Suprapubic skin (tissue), 4 donors: ENCODE measurements at regions not wholly inside any gene's neighbourhood (a gene's known extent, or its start where the extent isn't known, plus 50 kb on each side); places are given as distances from the start of the nearest gene placed in this dataset.

ENCODE experiments used
- DNase-seq, 2 donors: peaks; one replicate each; pipeline ENCODE4 v3.0.0-alpha.2; 2019; ENCODE audit warnings: low spot score in 2 of 2
- H3K27ac ChIP-seq: fragments of 200-600 bp; sonication (generic); one replicate; pipeline ENCODE4 v1.5.1; 2019
- H3K27me3 ChIP-seq: fragments of 200-600 bp; sonication (generic); one replicate; pipeline ENCODE4 v1.5.1; 2019
- H3K36me3 ChIP-seq: fragments of 200-600 bp; sonication (generic); one replicate; pipeline ENCODE4 v1.5.1; 2019
- H3K4me1 ChIP-seq: fragments of 200-600 bp; sonication (generic); one replicate; pipeline ENCODE4 v1.5.1; 2019
- H3K4me3 ChIP-seq: fragments of 200-600 bp; sonication (generic); one replicate; pipeline ENCODE4 v1.5.1; 2019; ENCODE audit warnings: mild to moderate bottlenecking
- H3K9me3 ChIP-seq: fragments of 200-600 bp; sonication (generic); one replicate; pipeline ENCODE4 v1.5.1; 2019
- CTCF ChIP-seq, 2 donors: fragments of 200-600 bp in 1 of 2; fragments of 450-650 bp in 1 of 2; sonication (generic) in 1 of 2; IDR thresholded peaks; one replicate each; pipeline ENCODE4 v1.5.1; 2016 to 2019; ENCODE audit warnings: antibody characterized with exemption in 2 of 2, mild to moderate bottlenecking in 1 of 2, moderate library complexity in 1 of 2
- EP300 ChIP-seq: sonication (generic); formaldehyde crosslinking; IDR thresholded peaks from one replicate; pipeline ENCODE4 v1.6.1; 2017; ENCODE audit warnings: antibody characterized with exemption
- POLR2A ChIP-seq, 2 donors: fragments of 450-650 bp; IDR thresholded peaks; one replicate each; pipeline ENCODE4 v1.6.1; 2017; ENCODE audit warnings: antibody characterized with exemption in 2 of 2, mild to moderate bottlenecking in 2 of 2, moderate library complexity in 2 of 2
- POLR2AphosphoS5 ChIP-seq, 3 donors: sonication (generic); formaldehyde crosslinking; IDR thresholded peaks; one replicate each; pipeline ENCODE4 v1.6.1; 2017; ENCODE audit warnings: antibody characterized with exemption in 3 of 3
- WGBS: methylation state at CpG from one replicate; pipeline ENCODE4 v1.1.5; 2018; 5-methylcytosine and 5-hydroxymethylcytosine counted together

DNA sequence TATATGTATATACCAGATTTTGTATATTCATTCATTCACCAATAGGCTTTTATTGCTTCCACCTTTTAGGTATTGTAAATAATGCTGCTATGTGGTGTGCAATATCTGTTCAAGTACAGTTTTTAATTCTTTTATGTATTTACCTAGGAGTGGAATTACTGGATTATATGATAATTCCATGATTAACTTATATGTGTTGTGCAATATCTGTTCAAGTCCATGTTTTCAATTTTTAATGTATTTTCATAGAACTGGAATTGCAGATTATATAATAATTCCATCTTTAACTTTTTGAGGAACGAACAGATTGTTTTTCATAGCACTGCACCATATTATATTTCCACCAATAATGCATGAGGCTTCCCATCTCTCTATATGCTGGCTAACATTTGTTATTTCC is 50.6 kb upstream of the L3MBTL4 start:
- H3K36me3 ChIP-seq, result no peaks in the 10 kb centered on the region
- no peak for DNase-seq
- no peak overlapping the region for H3K4me3 ChIP-seq
- H3K9me3 ChIP-seq, result no peaks in the 10 kb centered on the region
- 96% methylated on average over 1 of the region's 1 CpG for WGBS
- H3K27ac ChIP-seq, result no peak overlapping the region
- no peak for TF ChIP-seq CTCF (IDR thresholded peaks at IDR 0.05)
- TF ChIP-seq EP300, result no peak
- TF ChIP-seq POLR2AphosphoS5 (IDR thresholded peaks at IDR 0.05), result no peak
- no peak for TF ChIP-seq POLR2A (IDR thresholded peaks at IDR 0.05)
- H3K4me1 ChIP-seq, result no peaks in the 10 kb centered on the region
- no peaks in the 10 kb centered on the region for H3K27me3 ChIP-seq

GRCh38 chr18:6476190-6476589 is 61.5 kb upstream of the L3MBTL4 start:
- DNase-seq, result no peak
- H3K27ac ChIP-seq, result peak overlapping the region; percentile 3
- WGBS, result 100% methylated on average over 1 of the region's 1 CpG
- no peaks in the 10 kb centered on the region for H3K36me3 ChIP-seq
- H3K27me3 ChIP-seq, result no peaks in the 10 kb centered on the region
- peaks cover 23% of the 10 kb centered on the region for H3K4me1 ChIP-seq
- no peaks in the 10 kb centered on the region for H3K9me3 ChIP-seq
- no peak for TF ChIP-seq POLR2AphosphoS5 (IDR thresholded peaks at IDR 0.05)
- TF ChIP-seq CTCF (IDR thresholded peaks at IDR 0.05), result no peak
- TF ChIP-seq POLR2A (IDR thresholded peaks at IDR 0.05), result no peak
- no peak for TF ChIP-seq EP300
- H3K4me3 ChIP-seq, result no peak overlapping the region

GRCh38 chr18:6476880-6477279 is 62.2 kb upstream of the L3MBTL4 start:
- WGBS, result 61% methylated on average over 2 of the region's 2 CpGs
- TF ChIP-seq POLR2A (IDR thresholded peaks at IDR 0.05), result no peak
- TF ChIP-seq POLR2AphosphoS5 (IDR thresholded peaks at IDR 0.05), result peak in 1 of 3 donors; percentile 76
- Histone ChIP-seq H3K4me3 (no peak overlapping the region), H3K9me3 (no peaks in the 10 kb centered on the region), H3K27me3 (no peaks in the 10 kb centered on the region), H3K4me1 (peaks cover 23% of the 10 kb centered on the region), H3K27ac (peak overlapping the region; percentile 3), H3K36me3 (no peaks in the 10 kb centered on the region)
- no peak for DNase-seq

GRCh38 chr18:6478121-6478520 is 63.4 kb upstream of the L3MBTL4 start:
- WGBS, result 47% methylated on average over 6 of the region's 6 CpGs
- no peak overlapping the region for H3K27ac ChIP-seq
- TF ChIP-seq POLR2A (IDR thresholded peaks at IDR 0.05), result no peak
- no peak for TF ChIP-seq POLR2AphosphoS5 (IDR thresholded peaks at IDR 0.05)
- no peak for TF ChIP-seq CTCF (IDR thresholded peaks at IDR 0.05)
- TF ChIP-seq EP300, result no peak
- H3K36me3 ChIP-seq, result no peaks in the 10 kb centered on the region
- peaks cover 34% of the 10 kb centered on the region for H3K4me1 ChIP-seq
- H3K27me3 ChIP-seq, result no peaks in the 10 kb centered on the region
- H3K4me3 ChIP-seq, result no peak overlapping the region
- DNase-seq, result no peak
- H3K9me3 ChIP-seq, result no peaks in the 10 kb centered on the region

DNA sequence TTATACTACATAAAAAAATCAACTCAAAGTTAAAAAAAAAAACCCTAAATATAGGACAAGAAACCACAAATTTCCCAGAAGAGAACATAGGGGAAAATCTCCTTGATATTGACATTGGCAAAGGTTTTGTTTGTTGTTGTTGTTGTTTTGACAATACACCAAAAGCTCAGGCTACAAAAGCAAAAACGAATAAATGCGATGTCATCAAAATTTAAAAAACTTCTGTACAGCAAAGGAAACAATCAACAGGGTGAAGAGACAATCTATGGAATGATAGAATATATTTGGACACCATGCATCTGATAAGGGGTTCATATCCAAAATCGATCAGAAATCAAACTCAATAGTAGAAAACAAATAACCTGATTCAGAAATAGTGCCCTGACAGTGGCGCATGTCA is 65.0 kb upstream of the L3MBTL4 start:
- whole genome bisulfite sequencing, result 91% methylated on average over 4 of the region's 4 CpGs

More for the DNA sequence above, 65.0 kb upstream of the L3MBTL4 start:
- H3K4me1 ChIP-seq, result peaks cover 47% of the 10 kb centered on the region
- no peak for DNase-seq
- H3K27me3 ChIP-seq, result no peaks in the 10 kb centered on the region
- H3K9me3 ChIP-seq, result no peaks in the 10 kb centered on the region
- TF ChIP-seq EP300 (no peak), POLR2AphosphoS5 (IDR thresholded peaks at IDR 0.05) (no peak), CTCF (IDR thresholded peaks at IDR 0.05) (no peak), POLR2A (IDR thresholded peaks at IDR 0.05) (no peak)
- no peaks in the 10 kb centered on the region for H3K36me3 ChIP-seq
- no peak overlapping the region for H3K4me3 ChIP-seq
- H3K27ac ChIP-seq, result no peak overlapping the region
